Ovary (tissue), 7 donors: ENCODE measurements at regions not wholly inside any gene's neighbourhood (a gene's known extent, or its start where the extent isn't known, plus 50 kb on each side); places are given as distances from the start of the nearest gene placed in this dataset.

ENCODE experiments used
- DNase-seq, 5 donors: peaks; one replicate each; pipeline ENCODE4 v3.0.0-alpha.2; 2019 to 2020
- H3K27ac ChIP-seq, 2 donors: fragments of 200-600 bp; one replicate each; pipeline versions ENCODE4 v1.5.1 to v1.8.0; 2019 to 2022
- H3K27me3 ChIP-seq: fragments of 200-600 bp; one replicate; pipeline ENCODE4 v1.8.0; 2022
- H3K36me3 ChIP-seq: fragments of 200-600 bp; sonication (generic); one replicate; pipeline ENCODE4 v1.5.1; 2019
- H3K4me1 ChIP-seq: one replicate; pipeline ENCODE4 v1.8.1; 2013; ENCODE audit warnings: mild to moderate bottlenecking, moderate library complexity; ENCODE audit not compliant: insufficient read depth
- H3K4me3 ChIP-seq: fragments of 200-600 bp; sonication (generic); one replicate; pipeline ENCODE4 v1.5.1; 2017
- H3K9me3 ChIP-seq, 2 donors: fragments of 200-600 bp in 1 of 2; sonication (generic) in 1 of 2; one replicate each; pipeline versions ENCODE4 v1.5.1 to v1.8.1; 2013 to 2019; ENCODE audit warnings: mild to moderate bottlenecking in 1 of 2, moderate library complexity in 1 of 2
- EP300 ChIP-seq: sonication (generic); formaldehyde crosslinking; IDR thresholded peaks from one replicate; pipeline ENCODE4 v1.6.1; 2017; ENCODE audit warnings: antibody characterized with exemption
- POLR2A ChIP-seq: fragments of 450-650 bp; IDR thresholded peaks from one replicate; pipeline ENCODE4 v1.6.1; 2017; ENCODE audit warnings: antibody characterized with exemption, mild to moderate bottlenecking, moderate library complexity
- WGBS, 3 donors: extraction: QIAGEN DNeasy Blood & Tissue Kit in 1 of 3; methylation state at CpG; one replicate each; pipeline versions ENCODE4 v1.1.5 to v1.1.7; 2013 to 2017; 5-methylcytosine and 5-hydroxymethylcytosine counted together
- intact Hi-C, 4 donors: fragments of 100-400 bp; cut with DNase I; formaldehyde crosslinking; loops; one replicate each; pipeline versions ENCODE4 v1.11.0 to v1.15.1; 2022 to 2023
- TF ChIP-seq, protein P1 (sequence below), 3 donors: fragments of 450-650 bp in 2 of 3; fragments of 200-600 bp in 1 of 3; IDR thresholded peaks; one replicate each; pipeline versions ENCODE4 v1.5.1 to v1.8.0; 2016 to 2022; ENCODE audit warnings: antibody characterized with exemption in 3 of 3, mild to moderate bottlenecking in 1 of 3
- donor health status: DM: no; HTN: no; CAD: no; lungs with moderate emphysema.
- donor health status: DM: no; HTN: no; CAD: no.
- donor health status: Bipolar disorder and iron deficiency.
- donor health status: DM: no; HTN: no; CAD: no.
- donor health status: DM: yes; HTN: yes; CAD: no.

DNA sequence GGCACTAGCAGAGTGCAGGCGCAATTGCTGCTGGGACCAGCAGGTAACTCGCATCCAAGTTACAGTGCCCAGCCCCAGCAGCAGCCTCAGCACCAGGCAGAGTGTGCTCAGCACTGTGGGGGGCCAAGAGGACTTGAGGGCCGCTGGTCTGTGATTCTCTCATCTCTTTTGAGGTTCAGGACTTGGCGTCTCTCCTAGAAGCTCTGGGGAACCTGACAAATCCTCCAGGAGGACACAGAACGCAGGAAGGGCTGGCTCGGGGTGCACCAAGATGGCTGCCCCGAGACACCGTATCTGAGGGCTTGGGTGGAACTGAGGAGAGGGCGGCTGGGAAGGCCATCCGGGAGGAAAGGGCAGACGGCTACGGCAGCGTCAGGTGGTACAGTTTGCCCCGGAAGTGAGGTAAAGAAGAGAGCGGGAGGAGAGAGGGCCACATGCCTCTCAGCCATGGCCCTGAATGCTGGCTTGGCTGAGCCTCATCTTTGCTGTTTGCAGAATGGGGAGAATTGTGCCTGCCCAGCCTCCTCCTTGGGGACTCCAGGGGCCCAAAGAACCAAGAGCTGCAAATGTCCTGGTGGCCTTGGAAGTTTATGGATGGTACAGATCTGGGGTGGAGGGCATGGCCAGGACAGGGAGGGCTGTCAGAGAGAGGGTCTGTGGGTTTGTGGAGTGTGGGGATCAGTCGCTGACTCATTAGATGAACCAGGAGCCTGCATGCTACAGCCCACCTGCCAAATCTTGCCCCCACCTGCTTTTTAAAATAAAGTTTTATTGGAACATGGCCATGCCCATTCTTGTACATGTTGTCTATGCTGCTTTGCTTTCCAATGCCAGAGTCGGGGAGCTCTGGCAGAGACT, 78.0 kb downstream of the MYEOV start:
- intact Hi-C loops: no loop called here
- H3K4me1 ChIP-seq: no peaks in the 10 kb centered on the region
- 85 to 87% (median 86%) methylated on average over 17 of the region's 17 CpGs for WGBS, 3 donors
- no peak overlapping the region for H3K4me3 ChIP-seq
- no peaks in the 10 kb centered on the region for H3K9me3 ChIP-seq
- H3K27me3 ChIP-seq: no peaks in the 10 kb centered on the region
- DNase-seq: peak in 1 of 5 donors; percentile 4
- TF ChIP-seq POLR2A: no peak
- no peaks in the 10 kb centered on the region for H3K36me3 ChIP-seq
- H3K27ac ChIP-seq: no peak overlapping the region

- H3K9me3 ChIP-seq: no peaks in the 10 kb centered on the region
- WGBS, 3 donors: 84 to 87% (median 86%) methylated on average over 13 of the region's 13 CpGs
- no peaks in the 10 kb centered on the region for H3K27me3 ChIP-seq
- H3K4me1 ChIP-seq: no peaks in the 10 kb centered on the region
- H3K36me3 ChIP-seq: no peaks in the 10 kb centered on the region
- H3K4me3 ChIP-seq: no peak overlapping the region
- no peak overlapping the region for H3K27ac ChIP-seq
- intact Hi-C loops: no loop called here
- TF ChIP-seq, protein P1, sequence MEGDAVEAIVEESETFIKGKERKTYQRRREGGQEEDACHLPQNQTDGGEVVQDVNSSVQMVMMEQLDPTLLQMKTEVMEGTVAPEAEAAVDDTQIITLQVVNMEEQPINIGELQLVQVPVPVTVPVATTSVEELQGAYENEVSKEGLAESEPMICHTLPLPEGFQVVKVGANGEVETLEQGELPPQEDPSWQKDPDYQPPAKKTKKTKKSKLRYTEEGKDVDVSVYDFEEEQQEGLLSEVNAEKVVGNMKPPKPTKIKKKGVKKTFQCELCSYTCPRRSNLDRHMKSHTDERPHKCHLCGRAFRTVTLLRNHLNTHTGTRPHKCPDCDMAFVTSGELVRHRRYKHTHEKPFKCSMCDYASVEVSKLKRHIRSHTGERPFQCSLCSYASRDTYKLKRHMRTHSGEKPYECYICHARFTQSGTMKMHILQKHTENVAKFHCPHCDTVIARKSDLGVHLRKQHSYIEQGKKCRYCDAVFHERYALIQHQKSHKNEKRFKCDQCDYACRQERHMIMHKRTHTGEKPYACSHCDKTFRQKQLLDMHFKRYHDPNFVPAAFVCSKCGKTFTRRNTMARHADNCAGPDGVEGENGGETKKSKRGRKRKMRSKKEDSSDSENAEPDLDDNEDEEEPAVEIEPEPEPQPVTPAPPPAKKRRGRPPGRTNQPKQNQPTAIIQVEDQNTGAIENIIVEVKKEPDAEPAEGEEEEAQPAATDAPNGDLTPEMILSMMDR (IDR thresholded peaks at IDR 0.05): no peak
- TF ChIP-seq EP300: no peak
- TF ChIP-seq POLR2A: no peak
- peak in 1 of 5 donors; percentile 7 for DNase-seq
Measured at GRCh38 chr11:69372589-69373250, 78.8 kb downstream of the MYEOV start.

- TF ChIP-seq POLR2A: no peak
- TF ChIP-seq, protein P1 (IDR thresholded peaks at IDR 0.05): no peak
- TF ChIP-seq EP300: no peak
- Histone ChIP-seq H3K4me3 (no peak overlapping the region), H3K27ac (no peak overlapping the region), H3K4me1 (no peaks in the 10 kb centered on the region), H3K27me3 (no peaks in the 10 kb centered on the region), H3K9me3 (no peaks in the 10 kb centered on the region), H3K36me3 (no peaks in the 10 kb centered on the region)
- intact Hi-C loops: no loop called here
- WGBS, 3 donors: 87 to 97% (median 92%) methylated on average over 2 of the region's 2 CpGs
- DNase-seq: no peak
Measured at GRCh38 chr11:69373251-69373635, 79.3 kb downstream of the MYEOV start.

DNA sequence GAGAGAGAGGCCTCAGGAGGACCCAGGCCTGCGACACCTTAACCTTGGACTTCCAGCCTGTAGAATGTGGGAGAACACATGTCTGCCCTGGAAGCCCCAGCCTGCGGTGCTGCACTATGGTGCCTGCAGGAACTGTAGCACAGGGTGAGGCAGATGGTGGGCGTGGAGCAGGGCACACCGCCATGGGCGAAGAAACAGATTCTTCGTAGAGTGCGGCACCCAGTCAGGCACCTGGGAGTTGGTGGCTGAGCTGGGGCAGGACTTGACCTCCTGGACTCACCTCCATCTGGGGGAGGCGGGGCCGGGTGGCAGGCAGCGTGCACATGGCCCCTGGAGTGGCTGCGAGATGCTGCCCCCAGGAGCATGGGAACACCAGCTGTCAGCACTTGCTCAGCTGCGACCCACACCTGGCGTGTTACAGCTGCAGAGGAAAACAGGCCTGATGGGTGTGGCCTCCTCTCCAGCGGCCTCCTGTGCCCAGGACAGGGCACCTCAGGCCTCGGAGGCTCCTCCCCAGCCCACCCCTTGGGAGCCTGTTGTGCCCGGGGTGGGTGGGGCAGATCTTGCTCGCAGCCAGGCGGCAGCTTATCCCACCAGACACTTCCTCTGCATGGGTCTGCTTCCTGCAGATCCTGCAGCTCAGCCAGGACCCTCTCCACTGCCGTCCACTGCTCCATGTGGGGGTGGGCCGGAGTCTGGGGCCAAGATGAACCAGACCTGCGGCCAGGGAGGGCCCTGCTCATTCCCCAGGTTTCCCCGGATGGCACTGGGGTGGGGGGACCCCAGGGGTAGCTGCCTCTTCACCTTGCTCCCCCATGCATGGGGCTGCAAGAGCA, 80.4 kb downstream of the MYEOV start:
- Histone ChIP-seq H3K36me3 (no peaks in the 10 kb centered on the region), H3K27ac (no peak overlapping the region), H3K4me3 (no peak overlapping the region), H3K9me3 (no peaks in the 10 kb centered on the region), H3K4me1 (no peaks in the 10 kb centered on the region), H3K27me3 (no peaks in the 10 kb centered on the region)
- peak in 3 of 5 donors; percentile 3 to 17 (median 11) for DNase-seq
- intact Hi-C loops: no loop called here
- 68 to 83% (median 72%) methylated on average over 18 to 22 of the region's 22 CpGs for WGBS, 3 donors
- TF ChIP-seq POLR2A: no peak
- no peak for TF ChIP-seq EP300
- TF ChIP-seq, protein P1 (IDR thresholded peaks at IDR 0.05): no peak
